Mucosa of stomach (tissue), 1 donor: ENCODE measurements at regions not wholly inside any gene's neighbourhood (a gene's known extent, or its start where the extent isn't known, plus 50 kb on each side); places are given as distances from the start of the nearest gene placed in this dataset.

Experiments used
- H3K27me3 ChIP-seq: one replicate; pipeline ENCODE4 v1.7.0; 2013; ENCODE audit warnings: mild to moderate bottlenecking, low read length; ENCODE audit not compliant: control insufficient read depth, insufficient read depth
- H3K36me3 ChIP-seq: one replicate; pipeline ENCODE4 v1.7.0; 2013; ENCODE audit warnings: low read length; ENCODE audit not compliant: control insufficient read depth, insufficient read depth
- H3K4me1 ChIP-seq: one replicate; pipeline ENCODE4 v1.7.0; 2013; ENCODE audit warnings: mild to moderate bottlenecking, low read length; ENCODE audit not compliant: control insufficient read depth, insufficient read depth
- H3K4me3 ChIP-seq: one replicate; pipeline ENCODE4 v1.7.0; 2013; ENCODE audit warnings: low read length
- H3K9ac ChIP-seq: one replicate; pipeline ENCODE4 v1.7.0; 2013; ENCODE audit warnings: mild to moderate bottlenecking, low read length, moderate library complexity
- H3K9me3 ChIP-seq: one replicate; pipeline ENCODE4 v1.7.0; 2013; ENCODE audit warnings: mild to moderate bottlenecking, low read length, moderate library complexity; ENCODE audit not compliant: control insufficient read depth
- donor health status: Pancreatic carcinoma.

GRCh38 chr4:1512738-1513660, 106.8 kb upstream of the NKX1-1 start:
- H3K4me1 ChIP-seq, result no peaks in the 10 kb centered on the region
- peaks cover 25% of the 10 kb centered on the region for H3K27me3 ChIP-seq
- H3K9me3 ChIP-seq, result no peaks in the 10 kb centered on the region
- no peak overlapping the region for H3K9ac ChIP-seq
- no peaks in the 10 kb centered on the region for H3K36me3 ChIP-seq
- no peak overlapping the region for H3K4me3 ChIP-seq

DNA sequence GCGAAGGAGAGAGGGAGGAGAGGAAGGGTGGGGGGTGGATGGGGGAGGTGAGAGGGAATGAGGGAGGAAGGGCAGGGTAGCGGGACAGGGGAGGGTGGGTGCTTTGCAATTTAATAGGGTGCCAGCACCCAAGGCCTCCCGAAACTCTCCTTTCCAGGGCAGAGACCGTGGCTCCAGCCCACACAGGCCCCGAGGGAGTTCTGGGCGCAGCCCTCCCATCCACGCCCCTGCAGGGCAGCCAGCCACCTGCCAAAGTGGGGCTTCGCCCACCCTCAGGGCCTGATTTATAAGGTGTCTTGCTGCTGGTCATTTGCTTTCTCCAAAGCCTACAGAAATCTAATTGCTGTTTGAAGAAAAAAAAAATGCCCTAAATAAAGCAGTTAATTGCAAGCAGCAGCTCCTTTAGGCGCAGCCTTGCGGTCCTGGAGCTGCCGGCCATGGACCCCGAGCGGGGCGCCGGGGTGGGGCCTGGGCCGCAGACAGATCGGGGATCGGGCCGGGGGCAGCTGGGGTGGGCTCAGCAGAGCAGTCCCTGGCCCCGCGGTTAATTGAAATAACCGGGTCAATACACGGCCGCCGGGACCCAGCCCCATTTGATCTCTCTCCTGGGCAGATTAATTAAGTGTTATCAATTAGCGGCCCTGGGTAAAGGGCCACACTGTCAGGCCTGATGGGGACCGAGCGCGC, 106.0 kb upstream of the NKX1-1 start:
- Histone ChIP-seq H3K27me3 (peaks cover 18% of the 10 kb centered on the region), H3K36me3 (no peaks in the 10 kb centered on the region), H3K9ac (no peak overlapping the region), H3K9me3 (no peaks in the 10 kb centered on the region), H3K4me1 (no peaks in the 10 kb centered on the region), H3K4me3 (no peak overlapping the region)

- Histone ChIP-seq H3K27me3 (peaks cover 18% of the 10 kb centered on the region), H3K4me1 (no peaks in the 10 kb centered on the region), H3K9ac (no peak overlapping the region), H3K36me3 (no peaks in the 10 kb centered on the region), H3K9me3 (no peaks in the 10 kb centered on the region), H3K4me3 (no peak overlapping the region)
These were observed 105.3 kb upstream of the NKX1-1 start for GRCh38 chr4:1511441-1512041.

- no peaks in the 10 kb centered on the region for H3K4me1 ChIP-seq
- no peaks in the 10 kb centered on the region for H3K36me3 ChIP-seq
- peaks cover 18% of the 10 kb centered on the region for H3K27me3 ChIP-seq
- no peak overlapping the region for H3K4me3 ChIP-seq
- H3K9ac ChIP-seq, result no peak overlapping the region
- no peaks in the 10 kb centered on the region for H3K9me3 ChIP-seq
These were observed 104.7 kb upstream of the NKX1-1 start for GRCh38 chr4:1510931-1511330.

DNA sequence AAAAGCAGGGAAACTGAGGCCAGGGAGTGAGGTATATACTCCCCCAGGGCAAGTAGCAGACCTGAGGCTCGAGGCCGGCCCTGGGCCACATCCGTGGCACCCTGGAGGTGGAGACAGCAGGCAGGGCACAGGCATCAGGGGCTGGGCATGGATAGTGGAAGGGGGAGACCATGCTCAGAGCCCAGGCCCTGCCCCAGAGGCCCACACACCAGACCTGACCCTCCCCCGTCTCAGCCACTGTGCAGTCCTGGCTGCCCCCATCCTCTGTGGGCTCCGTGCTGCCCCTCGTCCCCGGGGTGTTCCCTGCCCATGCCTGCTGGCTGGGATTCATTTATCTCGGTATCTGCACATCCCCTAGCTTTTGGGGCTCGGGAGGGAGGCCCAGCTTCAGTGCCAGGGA, 103.1 kb upstream of the NKX1-1 start:
- Histone ChIP-seq H3K27me3 (peaks cover 18% of the 10 kb centered on the region), H3K9me3 (no peaks in the 10 kb centered on the region), H3K9ac (no peak overlapping the region), H3K4me3 (no peak overlapping the region), H3K36me3 (no peaks in the 10 kb centered on the region), H3K4me1 (no peaks in the 10 kb centered on the region)

DNA sequence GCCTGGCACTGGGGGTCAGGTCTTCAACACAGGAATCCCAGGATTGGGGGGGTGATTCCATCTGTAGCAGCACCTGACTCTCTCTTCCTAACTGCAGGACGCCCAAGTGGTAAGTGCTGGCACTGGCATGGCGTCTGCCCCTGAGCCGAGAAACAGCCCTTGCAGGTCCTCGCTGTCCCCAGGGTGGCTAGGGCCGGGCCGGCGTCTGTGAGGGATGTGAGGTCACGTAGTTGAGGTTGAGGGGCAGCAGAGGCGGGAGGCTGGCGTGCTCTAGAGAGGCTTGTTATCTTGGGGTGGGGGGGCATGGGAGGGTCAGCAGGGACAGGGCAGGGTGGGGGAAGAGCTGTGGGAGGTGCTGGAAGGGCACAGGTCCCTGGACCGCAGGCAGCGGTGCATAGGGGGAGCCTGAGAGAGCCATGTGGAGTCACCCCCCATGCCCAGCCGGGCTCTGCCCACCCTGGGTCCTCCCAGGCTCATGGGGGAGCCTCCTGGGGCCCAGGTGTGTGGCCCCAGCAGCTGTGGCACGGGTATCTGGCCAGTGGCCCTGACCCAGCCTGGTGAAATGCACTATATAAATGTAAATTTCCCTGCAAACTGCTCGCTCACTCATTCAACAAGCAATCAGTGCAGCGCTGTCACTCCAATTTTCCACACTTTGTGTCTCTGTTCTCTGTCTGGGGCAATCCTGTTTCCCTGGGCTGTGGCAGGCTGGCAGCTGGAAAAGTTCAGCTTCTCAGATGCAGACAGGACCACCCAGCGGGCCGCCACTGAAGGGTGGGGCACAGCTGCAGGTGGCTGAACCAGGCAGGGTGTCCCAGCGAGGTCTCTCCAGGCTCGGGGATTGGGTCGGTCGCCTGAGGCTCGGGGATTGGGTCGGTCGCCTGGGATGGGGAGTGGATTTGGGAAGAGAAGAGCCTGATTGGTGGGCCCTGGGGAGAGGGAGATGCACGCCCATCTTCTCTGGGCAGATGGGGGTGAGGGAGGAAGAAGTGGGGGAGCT, 102.2 kb upstream of the NKX1-1 start:
- no peaks in the 10 kb centered on the region for H3K4me1 ChIP-seq
- H3K9me3 ChIP-seq, result no peaks in the 10 kb centered on the region
- no peaks in the 10 kb centered on the region for H3K36me3 ChIP-seq
- H3K9ac ChIP-seq, result no peak overlapping the region
- peaks cover 14% of the 10 kb centered on the region for H3K27me3 ChIP-seq
- H3K4me3 ChIP-seq, result no peak overlapping the region

DNA sequence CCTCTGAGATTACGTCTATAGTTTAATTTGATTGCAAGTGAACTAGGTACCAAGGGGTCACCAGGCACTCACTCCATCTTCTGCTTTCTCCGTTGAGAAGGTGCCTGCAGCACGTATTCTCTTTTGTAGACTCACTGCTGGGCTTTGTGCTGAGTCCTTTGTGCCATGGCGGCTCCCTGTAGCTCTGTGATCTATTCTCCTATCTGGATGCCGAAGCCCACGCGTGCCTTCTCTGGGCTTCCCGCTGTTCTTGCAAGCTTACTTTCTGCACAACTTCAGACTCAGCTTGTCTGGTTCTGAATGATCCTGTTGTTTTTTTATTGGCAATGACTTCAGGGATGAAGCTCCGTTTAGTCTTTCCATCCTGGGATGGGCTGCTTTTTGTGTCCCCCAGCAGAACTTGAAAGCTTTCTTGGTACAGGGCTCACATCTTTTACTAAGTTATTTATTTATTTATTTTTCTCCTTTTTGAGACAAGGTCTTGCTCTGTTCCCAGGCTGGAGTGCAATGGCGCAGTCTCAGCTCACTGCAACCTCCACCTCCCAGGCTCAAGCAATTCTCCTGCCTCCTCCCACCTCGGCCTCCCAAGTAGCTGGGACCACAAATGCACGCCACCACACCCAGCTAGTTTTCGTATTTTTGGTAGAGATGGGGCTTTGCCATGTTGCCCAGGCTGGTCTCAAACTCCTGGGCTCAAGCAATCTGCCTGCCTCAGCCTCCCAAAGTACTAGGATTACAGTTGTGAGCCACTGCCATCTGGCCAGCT, 100.9 kb upstream of the NKX1-1 start:
- no peaks in the 10 kb centered on the region for H3K9me3 ChIP-seq

GRCh38 chr4:1505511-1506460, 99.5 kb upstream of the NKX1-1 start:
- Histone ChIP-seq H3K36me3 (no peaks in the 10 kb centered on the region), H3K9ac (no peak overlapping the region), H3K9me3 (no peaks in the 10 kb centered on the region), H3K4me3 (no peak overlapping the region), H3K4me1 (no peaks in the 10 kb centered on the region), H3K27me3 (peaks cover 18% of the 10 kb centered on the region)

More for the DNA sequence above, 100.9 kb upstream of the NKX1-1 start:
- peaks cover 20% of the 10 kb centered on the region for H3K27me3 ChIP-seq
- H3K4me1 ChIP-seq, result no peaks in the 10 kb centered on the region
- H3K4me3 ChIP-seq, result no peak overlapping the region
- no peaks in the 10 kb centered on the region for H3K36me3 ChIP-seq
- H3K9ac ChIP-seq, result no peak overlapping the region

- Histone ChIP-seq H3K27me3 (peaks cover 18% of the 10 kb centered on the region), H3K4me1 (no peaks in the 10 kb centered on the region), H3K4me3 (no peak overlapping the region), H3K9me3 (no peaks in the 10 kb centered on the region), H3K36me3 (no peaks in the 10 kb centered on the region), H3K9ac (no peak overlapping the region)
These were observed 98.6 kb upstream of the NKX1-1 start for GRCh38 chr4:1504595-1505500.
